ENCODE measurements at regions not wholly inside any gene's neighbourhood (a gene's known extent, or its start where the extent isn't known, plus 50 kb on each side); places are given as distances from the start of the nearest gene placed in this dataset.

GRCh38 chr2:33904801-33905200 is 305.7 kb upstream of the FAM98A start:
- no peak for TF ChIP-seq CTCF (IDR thresholded peaks at IDR 0.05; ENCODE audit: low read depth, low read length)
- no peak for TF ChIP-seq EZH2phosphoT487 (IDR thresholded peaks at IDR 0.05; ENCODE audit: low read depth)

Data from OCI-LY3 (cell line).